ENCODE measurements at regions not wholly inside any gene's neighbourhood (a gene's known extent, or its start where the extent isn't known, plus 50 kb on each side); places are given as distances from the start of the nearest gene placed in this dataset.

GRCh38 chr12:126389961-126390360 lies 1324.7 kb downstream of the AACS start:
- H3K9me1 ChIP-seq (replicated peaks; ENCODE audit: control insufficient read depth, extremely low read depth, insufficient read depth, low read length), result no peaks in the 10 kb centered on the region

More at GRCh38 chr12:126389961-126390360, 1324.7 kb downstream of the AACS start:
- dilution Hi-C loops (cut with MboI; ENCODE audit: extremely low pct_ligation_motif_present, low sequenced_read_pairs) (no loop called here), intact Hi-C loops (cut with micrococcal nuclease) (no loop called here)
- H3K79me2 ChIP-seq (ENCODE audit: control insufficient read depth, insufficient read depth, low read length), result no peaks in the 10 kb centered on the region
- DNase-seq (ENCODE audit: low read depth, low spot score), result no peak
- no peak overlapping the region for H2AFZ ChIP-seq (ENCODE audit: low read depth, low read length)
- BruUV-seq (replicated peaks), result no TSS peak
- H3K27me3 ChIP-seq (ENCODE audit: control insufficient read depth in 2 of 2, insufficient read depth in 2 of 2, low read length in 2 of 2), result no peaks in the 10 kb centered on the region
- H3K4me2 ChIP-seq (ENCODE audit: insufficient read depth, low read length), result no peak overlapping the region
- ChIA-PET CTCF (no interaction called here), POLR2A (no interaction called here)
- H3K9me3 ChIP-seq (replicated peaks; ENCODE audit: control insufficient read depth, insufficient read depth, low read length), result no peaks in the 10 kb centered on the region
- no peak overlapping the region for H3K9ac ChIP-seq (replicated peaks; ENCODE audit: extremely low read depth, insufficient read depth, low read length)
- H3K4me1 ChIP-seq (ENCODE audit: control insufficient read depth, extremely low read depth, insufficient read depth, low read length), result no peaks in the 10 kb centered on the region
- FAIRE-seq, result no peak
- no peaks in the 10 kb centered on the region for H4K20me1 ChIP-seq (replicated peaks; ENCODE audit: control insufficient read depth, extremely low read depth, insufficient read depth, low read length)
- no peak overlapping the region for H3K4me3 ChIP-seq (replicated peaks in 1 of 3; ENCODE audit: insufficient read depth in 1 of 3, low read depth in 1 of 3, low read length in 3 of 3)
- no peak overlapping the region for H3K27ac ChIP-seq (ENCODE audit: insufficient read depth, low read depth, low read length)
- no peak for TF ChIP-seq MAX (IDR thresholded peaks at IDR 0.05; ENCODE audit: insufficient read depth, insufficient read length)
- no peak for TF ChIP-seq MYC (IDR thresholded peaks at IDR 0.05; ENCODE audit: low read depth, low read length)
- no peak for TF ChIP-seq JUN (IDR thresholded peaks at IDR 0.05; ENCODE audit: borderline replicate concordance, insufficient read depth, insufficient read length, low read depth)
- no peak for TF ChIP-seq CTCF (IDR thresholded peaks at IDR 0.05; ENCODE audit: extremely low read depth in 1 of 2, insufficient read depth in 1 of 2, low read depth in 1 of 2, low read length in 2 of 2)
- TF ChIP-seq POLR2AphosphoS5 (IDR thresholded peaks at IDR 0.05; ENCODE audit: insufficient read depth, low read depth, low read length), result no peak
- TF ChIP-seq POLR2A (IDR thresholded peaks at IDR 0.05; ENCODE audit: low read depth, low read length), result no peak
- no peak for TF ChIP-seq EZH2 (IDR thresholded peaks at IDR 0.05; ENCODE audit: borderline replicate concordance, low read depth, low read length, severe bottlenecking)
- no peak for TF ChIP-seq FOS (IDR thresholded peaks at IDR 0.05; ENCODE audit: borderline replicate concordance, insufficient read depth, low read length)
- TF ChIP-seq GATA2 (IDR thresholded peaks at IDR 0.05; ENCODE audit: insufficient read depth, insufficient read length, low read depth, low read length), result no peak
- H3K36me3 ChIP-seq (ENCODE audit: control insufficient read depth in 2 of 2, extremely low read depth in 1 of 2, insufficient read depth in 2 of 2, low read length in 2 of 2), result no peaks in the 10 kb centered on the region

Data from endothelial cell of umbilical vein (primary cell).